Trophoblast cell (in vitro differentiated cells and primary cell): ENCODE measurements at regions not wholly inside any gene's neighbourhood (a gene's known extent, or its start where the extent isn't known, plus 50 kb on each side); places are given as distances from the start of the nearest gene placed in this dataset.
"Not testable (repeated sequence)": the region's sequence is repeated elsewhere in the genome, so short reads cannot be mapped to it uniquely, and the experiment has no call there.

Experiments used
- DNase-seq, 2 donors: peaks; one replicate each; pipeline ENCODE4 v3.0.0-alpha.2; 2016
- H2AFZ ChIP-seq: 2 replicates; pipeline ENCODE4 v1.6.1; 2013; ENCODE audit warnings: low read length, moderate library complexity, mild to moderate bottlenecking; ENCODE audit not compliant: insufficient read depth, poor library complexity
- H2AK5ac ChIP-seq: 2 replicates; pipeline ENCODE4 v1.6.1; 2013; ENCODE audit warnings: mild to moderate bottlenecking, low read length
- H2BK120ac ChIP-seq: 2 replicates; pipeline ENCODE4 v1.6.1; 2013; ENCODE audit warnings: low read length, mild to moderate bottlenecking, moderate library complexity; ENCODE audit not compliant: insufficient read depth, poor library complexity
- H2BK12ac ChIP-seq: 2 replicates; pipeline ENCODE4 v1.6.1; 2013; ENCODE audit warnings: mild to moderate bottlenecking, low read length, moderate library complexity
- H2BK5ac ChIP-seq: 2 replicates; pipeline ENCODE4 v1.6.1; 2013; ENCODE audit warnings: low read length, low read depth, moderate library complexity, mild to moderate bottlenecking; ENCODE audit not compliant: poor library complexity
- H3K14ac ChIP-seq: 2 replicates; pipeline ENCODE4 v1.6.1; 2013; ENCODE audit warnings: mild to moderate bottlenecking, low read length
- H3K18ac ChIP-seq: 2 replicates; pipeline ENCODE4 v1.6.1; 2013; ENCODE audit warnings: mild to moderate bottlenecking, low read length
- H3K23ac ChIP-seq: 2 replicates; pipeline ENCODE4 v1.6.1; 2013; ENCODE audit warnings: low read length
- H3K27ac ChIP-seq: 2 replicates; pipeline ENCODE4 v1.5.1; 2013; ENCODE audit warnings: low read depth, mild to moderate bottlenecking, inconsistent platforms, low read length, moderate library complexity
- H3K27me3 ChIP-seq: 2 replicates; pipeline ENCODE4 v1.6.1; 2013; ENCODE audit warnings: inconsistent platforms, mild to moderate bottlenecking, low read length, moderate library complexity; ENCODE audit not compliant: insufficient read depth
- H3K36me3 ChIP-seq, 2 experiments: 1 replicate in 1 of 2; 2 replicates in 1 of 2; pipeline ENCODE4 v1.6.1; 2013; ENCODE audit warnings: low read length in 2 of 2, mild to moderate bottlenecking in 2 of 2, moderate library complexity in 1 of 2; ENCODE audit not compliant: insufficient read depth in 2 of 2, control insufficient read depth in 1 of 2
- H3K4ac ChIP-seq: 2 replicates; pipeline ENCODE4 v1.6.1; 2013; ENCODE audit warnings: low read depth, mild to moderate bottlenecking, low read length, moderate library complexity
- H3K4me1 ChIP-seq, 2 experiments: 1 replicate in 1 of 2; 2 replicates in 1 of 2; pipeline ENCODE4 v1.6.1; 2013; ENCODE audit warnings: low read length in 2 of 2, mild to moderate bottlenecking in 2 of 2, moderate library complexity in 1 of 2; ENCODE audit not compliant: insufficient read depth in 2 of 2, control insufficient read depth in 1 of 2
- H3K4me2 ChIP-seq: 2 replicates; pipeline ENCODE4 v1.6.1; 2013; ENCODE audit warnings: inconsistent platforms, mild to moderate bottlenecking, low read length, moderate library complexity
- H3K4me3 ChIP-seq: 2 replicates; pipeline ENCODE4 v1.5.1; 2013; ENCODE audit warnings: mild to moderate bottlenecking, low read depth, low read length, inconsistent platforms
- H3K79me1 ChIP-seq: one replicate; pipeline ENCODE4 v1.6.1; 2013; ENCODE audit warnings: low read length
- H3K79me2 ChIP-seq: 2 replicates; pipeline ENCODE4 v1.6.1; 2013; ENCODE audit warnings: low read length, mild to moderate bottlenecking; ENCODE audit not compliant: control insufficient read depth, insufficient read depth, poor library complexity
- H3K9ac ChIP-seq: 2 replicates; pipeline ENCODE4 v1.6.1; 2013; ENCODE audit warnings: mild to moderate bottlenecking, low read length
- H3K9me3 ChIP-seq: 2 replicates; pipeline ENCODE4 v1.6.1; 2013; ENCODE audit warnings: low read depth, mild to moderate bottlenecking, control low read depth, inconsistent platforms, low read length; ENCODE audit not compliant: insufficient read depth
- H4K12ac ChIP-seq: 2 replicates; pipeline ENCODE4 v1.6.1; 2013; ENCODE audit warnings: low read depth, mild to moderate bottlenecking, low read length, moderate library complexity
- H4K8ac ChIP-seq: 2 replicates; pipeline ENCODE4 v1.6.1; 2013; ENCODE audit warnings: low read depth, mild to moderate bottlenecking, low read length, moderate library complexity
- H4K91ac ChIP-seq: one replicate; pipeline ENCODE4 v1.6.1; 2013; ENCODE audit warnings: low read depth, mild to moderate bottlenecking, low read length, moderate library complexity
- WGBS: extraction: QIAGEN DNeasy Blood & Tissue Kit; methylation state at CpG from one replicate; pipeline ENCODE4 v1.1.7; 2013; ENCODE audit warnings: missing lambda C conversion rate; ENCODE audit not compliant: insufficient read length, insufficient coverage; ENCODE audit errors: extremely low coverage; 5-methylcytosine and 5-hydroxymethylcytosine counted together

DNA sequence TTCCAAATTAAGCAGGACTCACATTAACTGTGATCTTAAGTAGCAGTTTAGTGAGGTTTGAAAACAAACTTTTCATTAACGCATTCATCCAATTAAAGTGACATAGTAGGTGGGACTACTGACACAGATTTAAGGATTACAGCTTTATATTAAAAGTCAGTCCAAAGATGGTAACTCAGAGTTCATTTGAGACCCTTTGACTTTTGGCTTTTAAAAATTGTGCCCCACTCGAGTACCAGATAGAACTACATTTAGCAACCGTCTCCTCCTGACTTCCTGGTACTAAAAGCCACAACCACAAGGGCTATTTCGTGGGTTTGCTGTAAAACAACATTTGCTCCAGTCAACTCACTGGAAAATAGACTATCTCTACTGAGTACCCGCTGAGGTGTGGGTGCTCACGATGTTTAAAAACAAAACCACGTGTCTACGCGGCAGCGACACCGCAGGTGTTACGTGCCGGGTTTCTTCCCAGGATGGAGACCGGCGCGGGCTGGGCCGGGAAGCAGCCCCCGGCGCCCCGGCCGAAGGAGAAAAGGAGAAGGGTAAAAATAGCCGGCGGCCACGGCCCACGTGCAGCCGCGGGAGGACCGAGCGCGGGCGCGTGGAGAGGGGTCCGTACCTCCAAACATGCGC, 120.6 kb downstream of the PRR15 start:
- Histone ChIP-seq H3K4me2 (peak overlapping the region; percentile 60), H4K8ac (peak overlapping the region; percentile 52), H3K27ac (peak overlapping the region; percentile 75), H2BK120ac (peak overlapping the region; percentile 20), H3K4me3 (peak overlapping the region; percentile 85), H3K18ac (peak overlapping the region; percentile 55), H2AFZ (peak overlapping the region; percentile 10)
- H3K4ac ChIP-seq, H3K9ac ChIP-seq, H3K9me3 ChIP-seq, H2BK12ac ChIP-seq, H4K12ac ChIP-seq, H2AK5ac ChIP-seq, H3K4me1 ChIP-seq, H3K23ac ChIP-seq, H3K79me1 ChIP-seq, H3K79me2 ChIP-seq, H4K91ac ChIP-seq, H3K27me3 ChIP-seq, H2BK5ac ChIP-seq, H3K36me3 ChIP-seq, H3K14ac ChIP-seq: not testable (repeated sequence)
- DNase-seq: peak; percentile 0 to 6
- no CpG with 5 or more reads among the region's 34 CpGs for WGBS

GRCh38 chr7:29684787-29685650, 121.3 kb upstream of the WIPF3 start:
- H3K4ac ChIP-seq: peak overlapping the region; percentile 13
- H2BK12ac ChIP-seq: peak overlapping the region; percentile 79
- peak overlapping the region; percentile 80 for H4K91ac ChIP-seq
- H4K8ac ChIP-seq: peak overlapping the region; percentile 52
- H2AFZ ChIP-seq: peak overlapping the region; percentile 65
- H3K27me3 ChIP-seq: no peaks in the 10 kb centered on the region
- peak overlapping the region; percentile 75 for H3K27ac ChIP-seq
- peak overlapping the region; percentile 61 for H2BK5ac ChIP-seq
- H3K4me2 ChIP-seq: peak overlapping the region; percentile 60
- no peak overlapping the region for H3K23ac ChIP-seq
- DNase-seq: peak; percentile 77 to 83
- WGBS: no CpG with 5 or more reads among the region's 114 CpGs
- H3K4me1 ChIP-seq: no peaks in the 10 kb centered on the region
- no peak overlapping the region for H2AK5ac ChIP-seq
- H3K79me2 ChIP-seq: peaks cover 2% of the 10 kb centered on the region
- peak overlapping the region; percentile 55 for H3K18ac ChIP-seq
- peak overlapping the region; percentile 85 for H3K4me3 ChIP-seq
- H3K9ac ChIP-seq: peak overlapping the region; percentile 21
- H2BK120ac ChIP-seq: peak overlapping the region; percentile 91
- H3K9me3 ChIP-seq: no peaks in the 10 kb centered on the region
- peak overlapping the region; percentile 89 for H4K12ac ChIP-seq
- peaks cover 9% of the 10 kb centered on the region for H3K79me1 ChIP-seq
- no peaks in the 10 kb centered on the region for H3K36me3 ChIP-seq
- H3K14ac ChIP-seq: peak overlapping the region; percentile 67

DNA sequence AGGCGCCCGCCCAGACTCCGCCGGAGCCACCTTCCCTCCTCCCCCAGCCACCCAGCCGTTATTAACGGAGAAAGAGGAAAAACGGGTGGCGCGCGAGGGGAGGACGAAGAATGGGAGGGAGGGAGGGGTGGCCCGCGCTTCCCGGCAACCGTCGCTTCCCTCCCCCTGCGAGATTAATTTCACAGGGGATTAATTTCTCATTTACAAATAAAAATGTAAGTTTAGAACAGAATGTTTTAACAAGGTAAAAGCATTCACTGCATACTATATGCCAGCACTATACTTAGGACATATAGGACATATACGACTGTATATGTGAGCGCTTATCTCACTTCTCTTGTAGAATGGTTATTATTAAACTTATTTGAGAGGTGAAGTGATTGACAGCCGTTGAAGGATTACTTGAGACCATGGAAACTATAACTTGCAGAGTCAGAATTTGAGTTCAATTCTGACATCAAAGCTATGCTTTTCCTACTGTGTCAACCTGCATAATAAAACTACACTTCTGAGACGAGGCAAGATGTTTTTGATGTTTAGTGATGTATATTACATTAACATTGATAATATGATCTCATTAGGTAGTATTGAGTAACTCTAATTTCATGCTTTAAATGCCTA, 120.5 kb upstream of the WIPF3 start:
- H3K14ac ChIP-seq, H3K79me2 ChIP-seq, H3K23ac ChIP-seq, H3K4me1 ChIP-seq, H2BK120ac ChIP-seq, H3K27me3 ChIP-seq, H4K8ac ChIP-seq, H3K36me3 ChIP-seq, H2AK5ac ChIP-seq, H3K18ac ChIP-seq, H2AFZ ChIP-seq, H2BK12ac ChIP-seq, H4K91ac ChIP-seq, H3K4me3 ChIP-seq, H3K9me3 ChIP-seq, H3K9ac ChIP-seq, H4K12ac ChIP-seq, H3K4ac ChIP-seq, H3K79me1 ChIP-seq, H2BK5ac ChIP-seq: not testable (repeated sequence)
- Histone ChIP-seq H3K27ac (peak overlapping the region; percentile 75), H3K4me2 (peak overlapping the region; percentile 60)
- peak in 1 of 2 donors; percentile 13 for DNase-seq
- no CpG with 5 or more reads among the region's 21 CpGs for WGBS

DNA sequence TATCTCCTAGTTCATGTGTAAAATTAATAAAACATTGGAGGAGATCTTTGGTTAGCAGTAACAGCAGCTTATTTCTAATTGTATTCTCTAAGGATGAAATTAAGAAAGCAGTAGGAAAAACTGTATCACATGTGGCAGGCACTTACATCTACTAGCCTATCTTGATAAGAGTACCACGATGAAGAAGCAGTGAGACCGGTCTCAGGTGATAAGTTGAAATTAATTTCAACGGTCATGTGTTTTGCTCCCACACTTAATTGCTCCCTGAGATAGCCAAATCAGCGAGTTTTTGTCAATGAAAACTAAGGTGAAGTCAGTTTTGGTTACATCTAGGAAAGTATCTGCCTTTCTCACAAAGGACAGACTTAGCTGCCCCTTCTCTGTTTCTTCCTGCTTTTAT, 115.8 kb upstream of the WIPF3 start:
- H4K12ac ChIP-seq, H4K8ac ChIP-seq, H3K4ac ChIP-seq, H3K36me3 ChIP-seq, H3K27ac ChIP-seq, H3K9ac ChIP-seq, H2AK5ac ChIP-seq, H3K23ac ChIP-seq, H2BK5ac ChIP-seq, H3K79me1 ChIP-seq, H2BK120ac ChIP-seq, H3K4me1 ChIP-seq, H3K18ac ChIP-seq, H2BK12ac ChIP-seq, H3K4me2 ChIP-seq, H3K14ac ChIP-seq, H3K4me3 ChIP-seq, H4K91ac ChIP-seq, H3K9me3 ChIP-seq, H2AFZ ChIP-seq, DNase-seq, H3K27me3 ChIP-seq, H3K79me2 ChIP-seq: not testable (repeated sequence)
- WGBS: no CpG with 5 or more reads among the region's 4 CpGs
